Upper lobe of right lung (tissue), 1 donor: ENCODE measurements at regions not wholly inside any gene's neighbourhood (a gene's known extent, or its start where the extent isn't known, plus 50 kb on each side); places are given as distances from the start of the nearest gene placed in this dataset.
A peak's percentile ranks its signal among the peaks of the same experiment; 100 is the strongest.

ENCODE experiments used
- ATAC-seq: fragments of 200-7000 bp; cut with Tn5 transposase; one replicate; pipeline ENCODE4 v1.9.1; 2020; ENCODE audit warnings: mild to moderate bottlenecking, moderate library complexity
- DNase-seq: peaks from one replicate; pipeline ENCODE4 v3.0.0-alpha.2; 2020
- H3K27ac ChIP-seq: fragments of 200-600 bp; one replicate; pipeline ENCODE4 v1.8.0; 2022
- H3K27me3 ChIP-seq: fragments of 200-600 bp; one replicate; pipeline ENCODE4 v1.8.0; 2022; ENCODE audit warnings: mild to moderate bottlenecking
- H3K36me3 ChIP-seq: fragments of 200-600 bp; one replicate; pipeline ENCODE4 v1.8.0; 2022
- H3K4me1 ChIP-seq: fragments of 200-600 bp; one replicate; pipeline ENCODE4 v1.8.0; 2022
- H3K4me3 ChIP-seq: fragments of 200-600 bp; one replicate; pipeline ENCODE4 v1.8.0; 2022; ENCODE audit warnings: mild to moderate bottlenecking
- H3K9me3 ChIP-seq: fragments of 200-600 bp; one replicate; pipeline ENCODE4 v1.8.0; 2022
- intact Hi-C: fragments of 100-400 bp; cut with DNase I; formaldehyde crosslinking; loops from one replicate; pipeline ENCODE4 v1.11.0; 2022
- TF ChIP-seq, protein P1 (sequence below): fragments of 200-600 bp; IDR thresholded peaks from one replicate; pipeline ENCODE4 v1.8.0; 2022; ENCODE audit warnings: antibody characterized with exemption
- donor health status: DM: no; HTN: yes; CAD: no; lungs with severe emphysema.

DNA sequence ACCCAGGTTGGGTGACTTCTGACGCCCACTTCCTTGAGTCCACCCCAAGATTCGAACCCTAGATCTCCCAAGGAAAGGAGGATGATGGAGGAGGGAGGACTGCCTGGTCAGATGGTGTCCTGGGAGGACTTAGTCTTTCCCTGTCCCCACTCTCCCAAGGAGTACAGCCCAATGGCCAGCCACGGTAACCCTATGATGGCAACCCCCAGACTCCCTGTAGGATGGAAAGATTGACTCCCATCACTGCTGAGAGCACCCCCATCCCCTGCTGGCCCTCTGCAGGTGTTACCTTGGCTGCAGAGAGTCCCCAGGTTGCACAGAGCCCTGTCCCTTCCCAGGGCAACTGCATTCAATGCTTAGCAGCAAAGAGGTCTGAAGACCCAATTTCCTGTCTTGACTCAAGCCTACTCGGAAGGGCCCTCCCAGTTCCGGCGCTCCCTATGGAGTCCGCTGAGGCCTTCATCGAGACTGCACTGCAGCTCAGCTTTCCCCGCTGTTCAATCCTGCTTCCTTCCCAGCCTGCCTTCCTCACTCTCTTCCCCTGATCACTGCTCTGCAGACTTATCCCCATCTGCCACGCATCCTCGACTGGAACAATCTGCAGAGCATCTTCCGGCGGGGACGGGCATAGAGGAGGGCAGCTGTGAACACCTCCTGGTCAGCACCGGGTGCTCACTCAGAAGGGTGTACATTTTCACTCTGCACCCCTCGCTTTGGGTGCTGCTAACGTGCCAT lies 50.8 kb upstream of the OCM2 start:
- TF ChIP-seq, protein P1, sequence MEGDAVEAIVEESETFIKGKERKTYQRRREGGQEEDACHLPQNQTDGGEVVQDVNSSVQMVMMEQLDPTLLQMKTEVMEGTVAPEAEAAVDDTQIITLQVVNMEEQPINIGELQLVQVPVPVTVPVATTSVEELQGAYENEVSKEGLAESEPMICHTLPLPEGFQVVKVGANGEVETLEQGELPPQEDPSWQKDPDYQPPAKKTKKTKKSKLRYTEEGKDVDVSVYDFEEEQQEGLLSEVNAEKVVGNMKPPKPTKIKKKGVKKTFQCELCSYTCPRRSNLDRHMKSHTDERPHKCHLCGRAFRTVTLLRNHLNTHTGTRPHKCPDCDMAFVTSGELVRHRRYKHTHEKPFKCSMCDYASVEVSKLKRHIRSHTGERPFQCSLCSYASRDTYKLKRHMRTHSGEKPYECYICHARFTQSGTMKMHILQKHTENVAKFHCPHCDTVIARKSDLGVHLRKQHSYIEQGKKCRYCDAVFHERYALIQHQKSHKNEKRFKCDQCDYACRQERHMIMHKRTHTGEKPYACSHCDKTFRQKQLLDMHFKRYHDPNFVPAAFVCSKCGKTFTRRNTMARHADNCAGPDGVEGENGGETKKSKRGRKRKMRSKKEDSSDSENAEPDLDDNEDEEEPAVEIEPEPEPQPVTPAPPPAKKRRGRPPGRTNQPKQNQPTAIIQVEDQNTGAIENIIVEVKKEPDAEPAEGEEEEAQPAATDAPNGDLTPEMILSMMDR = no peak
- intact Hi-C loops = no loop called here
- Histone ChIP-seq H3K4me1 (no peaks in the 10 kb centered on the region), H3K4me3 (no peak overlapping the region), H3K27me3 (no peaks in the 10 kb centered on the region), H3K9me3 (no peaks in the 10 kb centered on the region), H3K27ac (no peak overlapping the region), H3K36me3 (no peaks in the 10 kb centered on the region)
- peak; percentile 9 for ATAC-seq
- no peak for DNase-seq

DNA sequence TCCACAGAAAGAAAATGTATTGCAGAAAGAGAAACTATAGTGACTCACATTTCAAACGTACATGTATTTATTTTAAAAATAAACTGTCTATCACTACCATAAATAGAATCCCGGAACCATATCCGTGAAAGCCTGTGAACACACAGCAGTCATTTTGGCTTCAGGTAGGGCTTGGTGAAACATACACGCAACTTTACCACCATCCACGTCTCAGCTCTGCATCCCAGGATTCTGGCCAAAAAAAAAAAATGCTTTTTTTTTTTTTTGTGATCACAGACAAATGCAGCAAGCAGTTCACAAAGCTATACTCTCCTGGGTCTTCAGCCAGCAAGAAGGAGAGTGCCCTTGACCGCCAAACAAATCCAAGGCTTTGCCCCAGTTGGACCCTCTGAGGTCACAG lies 56.8 kb upstream of the OCM2 start:
- Histone ChIP-seq H3K4me1 (no peaks in the 10 kb centered on the region), H3K36me3 (no peaks in the 10 kb centered on the region), H3K27me3 (peaks cover 8% of the 10 kb centered on the region), H3K9me3 (no peaks in the 10 kb centered on the region), H3K4me3 (no peak overlapping the region), H3K27ac (no peak overlapping the region)
- ATAC-seq (no peak), DNase-seq (no peak)
- intact Hi-C loops = no loop called here
- TF ChIP-seq, protein P1 = no peak

- H3K9me3 ChIP-seq = no peaks in the 10 kb centered on the region
- intact Hi-C loops = no loop called here
- H3K4me1 ChIP-seq = no peaks in the 10 kb centered on the region
- no peak overlapping the region for H3K27ac ChIP-seq
- no peaks in the 10 kb centered on the region for H3K36me3 ChIP-seq
- H3K27me3 ChIP-seq = peaks cover 8% of the 10 kb centered on the region
- DNase-seq (no peak), ATAC-seq (no peak)
- TF ChIP-seq, protein P1 = no peak
- no peak overlapping the region for H3K4me3 ChIP-seq
Observed at GRCh38 chr7:98049034-98049433, 57.6 kb upstream of the LMTK2 start.

GRCh38 chr7:98051118-98051744 lies 55.4 kb upstream of the LMTK2 start:
- peak; percentile 23 for ATAC-seq
- Histone ChIP-seq H3K4me3 (no peak overlapping the region), H3K9me3 (no peaks in the 10 kb centered on the region), H3K27ac (no peak overlapping the region), H3K36me3 (no peaks in the 10 kb centered on the region), H3K4me1 (no peaks in the 10 kb centered on the region), H3K27me3 (peaks cover 8% of the 10 kb centered on the region)
- intact Hi-C loops = no loop called here
- DNase-seq = no peak
- TF ChIP-seq, protein P1 = no peak

GRCh38 chr7:98054585-98054984 lies 52.1 kb upstream of the LMTK2 start:
- H3K27me3 ChIP-seq = peaks cover 8% of the 10 kb centered on the region
- TF ChIP-seq, protein P1 = no peak
- DNase-seq (no peak), ATAC-seq (no peak)
- H3K9me3 ChIP-seq = no peaks in the 10 kb centered on the region
- no peaks in the 10 kb centered on the region for H3K36me3 ChIP-seq
- no peak overlapping the region for H3K27ac ChIP-seq
- no peak overlapping the region for H3K4me3 ChIP-seq
- no peaks in the 10 kb centered on the region for H3K4me1 ChIP-seq
- intact Hi-C loops = no loop called here
